Sigmoid colon (tissue), 6 donors: ENCODE measurements at regions not wholly inside any gene's neighbourhood (a gene's known extent, or its start where the extent isn't known, plus 50 kb on each side); places are given as distances from the start of the nearest gene placed in this dataset.

Experiments
- DNase-seq: peaks from one replicate; pipeline ENCODE4 v3.0.0-alpha.2; 2019
- H3K27ac ChIP-seq, 4 donors: fragments of 200-600 bp; sonication (generic); one replicate each; pipeline ENCODE4 v1.5.1; 2016 to 2019; ENCODE audit warnings: mild to moderate bottlenecking in 1 of 4
- H3K27me3 ChIP-seq, 3 donors: fragments of 200-600 bp; sonication (generic); one replicate each; pipeline ENCODE4 v1.5.1; 2019; ENCODE audit warnings: mild to moderate bottlenecking in 1 of 3
- H3K36me3 ChIP-seq, 4 donors: fragments of 200-600 bp; sonication (generic); one replicate each; pipeline ENCODE4 v1.5.1; 2016 to 2019
- H3K4me1 ChIP-seq, 4 donors: fragments of 200-600 bp; sonication (generic); one replicate each; pipeline ENCODE4 v1.5.1; 2017 to 2019
- H3K4me3 ChIP-seq, 4 donors: fragments of 200-600 bp; sonication (generic); one replicate each; pipeline ENCODE4 v1.5.1; 2017 to 2019; ENCODE audit warnings: mild to moderate bottlenecking in 2 of 4, moderate library complexity in 1 of 4
- H3K9me3 ChIP-seq, 4 donors: fragments of 200-600 bp in 3 of 4; sonication (generic) in 3 of 4; one replicate each; pipeline versions ENCODE4 v1.5.1 to v1.6.1; 2013 to 2019
- CTCF ChIP-seq, 4 experiments: fragments of 450-650 bp in 3 of 4; fragments of 200-600 bp in 1 of 4; IDR thresholded peaks; one replicate each; pipeline ENCODE4 v1.5.1; 2016 to 2019; ENCODE audit warnings: antibody characterized with exemption in 4 of 4, mild to moderate bottlenecking in 3 of 4, moderate library complexity in 2 of 4
- EP300 ChIP-seq, 4 donors: sonication (generic); formaldehyde crosslinking; IDR thresholded peaks; one replicate each; pipeline ENCODE4 v1.6.1; 2017; ENCODE audit warnings: antibody characterized with exemption in 4 of 4
- POLR2A ChIP-seq, 2 donors: fragments of 450-650 bp; IDR thresholded peaks; one replicate each; pipeline ENCODE4 v1.6.1; 2016; ENCODE audit warnings: antibody characterized with exemption in 2 of 2, mild to moderate bottlenecking in 2 of 2, moderate library complexity in 2 of 2
- POLR2AphosphoS5 ChIP-seq, 4 donors: sonication (generic); formaldehyde crosslinking; IDR thresholded peaks; one replicate each; pipeline ENCODE4 v1.6.1; 2017; ENCODE audit warnings: antibody characterized with exemption in 4 of 4
- WGBS, 2 donors: extraction: QIAGEN DNeasy Blood & Tissue Kit; methylation state at CpG; one replicate each; pipeline ENCODE4 v1.1.7; 2013; 5-methylcytosine and 5-hydroxymethylcytosine counted together
- intact Hi-C: fragments of 100-400 bp; cut with DNase I; formaldehyde crosslinking; loops from one replicate; pipeline ENCODE4 v1.15.1; 2023
- donor health status: healthy with polysubstance abuse.
- donor health status: healthy.

DNA sequence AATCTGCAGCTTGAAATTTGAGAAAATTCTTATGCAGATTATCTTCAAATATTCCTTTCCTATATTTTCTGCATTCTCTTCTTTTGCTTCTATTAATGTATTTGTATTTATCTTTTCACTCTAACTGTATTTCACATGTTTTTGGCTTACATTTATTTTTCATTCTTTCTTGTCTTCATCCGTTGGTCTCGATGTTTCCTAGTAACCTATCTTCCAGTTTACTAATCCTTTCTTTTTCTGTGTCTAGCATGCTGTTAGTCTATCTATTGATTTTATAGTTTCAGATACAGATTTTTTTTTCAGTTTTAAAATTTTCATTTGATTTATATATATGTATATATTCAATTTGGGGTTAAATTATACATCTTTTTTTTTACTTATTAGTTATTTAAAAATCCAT lies 556.2 kb downstream of the RFPL4B start:
- TF ChIP-seq EP300 (IDR thresholded peaks at IDR 0.05), result no peak
- TF ChIP-seq POLR2AphosphoS5 (IDR thresholded peaks at IDR 0.05), result no peak
- TF ChIP-seq CTCF (IDR thresholded peaks at IDR 0.05), result no peak
- TF ChIP-seq POLR2A (IDR thresholded peaks at IDR 0.05), result no peak
- no peak overlapping the region for H3K4me3 ChIP-seq
- H3K27ac ChIP-seq, result no peak overlapping the region
- intact Hi-C loops, result no loop called here
- no peaks in the 10 kb centered on the region for H3K27me3 ChIP-seq
- 96% methylated on average over 2 of the region's 2 CpGs for WGBS, 2 donors
- no peaks in the 10 kb centered on the region for H3K4me1 ChIP-seq
- no peaks in the 10 kb centered on the region for H3K36me3 ChIP-seq
- DNase-seq, result no peak
- H3K9me3 ChIP-seq, result no peaks in the 10 kb centered on the region

DNA sequence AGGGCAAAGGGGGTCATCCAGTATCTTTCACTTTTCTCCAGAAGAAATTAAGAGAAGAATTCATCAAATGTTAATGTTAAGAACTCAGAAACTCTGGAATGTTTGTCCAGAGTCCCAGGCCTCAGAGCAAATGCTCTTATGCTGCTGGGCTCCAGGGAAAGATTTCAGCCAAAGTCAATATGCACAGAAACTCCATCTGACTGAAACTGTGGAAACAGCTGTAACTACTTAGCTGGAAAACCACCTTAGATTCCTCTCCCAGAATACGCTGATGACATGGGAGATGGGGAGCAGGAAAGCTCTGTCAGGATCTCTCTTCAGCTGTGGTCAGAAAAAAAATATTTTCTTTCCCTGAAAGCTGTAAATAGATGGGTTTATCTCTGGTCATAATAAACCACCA lies 559.6 kb downstream of the RFPL4B start:
- H3K4me3 ChIP-seq, result no peak overlapping the region

GRCh38 chr6:112909781-112910180 lies 562.7 kb downstream of the RFPL4B start:
- Histone ChIP-seq H3K9me3 (no peaks in the 10 kb centered on the region), H3K27me3 (no peaks in the 10 kb centered on the region), H3K36me3 (no peaks in the 10 kb centered on the region), H3K4me3 (no peak overlapping the region), H3K4me1 (peaks cover 0 to 15% (median 13%) of the 10 kb centered on the region in 4 donors), H3K27ac (no peak overlapping the region)
- TF ChIP-seq POLR2AphosphoS5 (IDR thresholded peaks at IDR 0.05), result no peak
- TF ChIP-seq POLR2A (IDR thresholded peaks at IDR 0.05), result no peak
- TF ChIP-seq CTCF (IDR thresholded peaks at IDR 0.05), result no peak
- no peak for TF ChIP-seq EP300 (IDR thresholded peaks at IDR 0.05)
- intact Hi-C loops, result no loop called here
- DNase-seq, result no peak

More for the DNA sequence above, 559.6 kb downstream of the RFPL4B start:
- intact Hi-C loops, result no loop called here
- DNase-seq, result no peak
- 25 to 91% methylated on average over 1 of the region's 1 CpG for WGBS, 2 donors
- Histone ChIP-seq H3K27me3 (no peaks in the 10 kb centered on the region), H3K36me3 (no peaks in the 10 kb centered on the region), H3K9me3 (no peaks in the 10 kb centered on the region), H3K27ac (no peak overlapping the region), H3K4me1 (peaks cover 0 to 2% (median under 1%) of the 10 kb centered on the region in 4 donors)
- TF ChIP-seq EP300 (IDR thresholded peaks at IDR 0.05), result no peak
- TF ChIP-seq CTCF (IDR thresholded peaks at IDR 0.05), result no peak
- TF ChIP-seq POLR2A (IDR thresholded peaks at IDR 0.05), result no peak
- no peak for TF ChIP-seq POLR2AphosphoS5 (IDR thresholded peaks at IDR 0.05)

- Histone ChIP-seq H3K9me3 (no peaks in the 10 kb centered on the region), H3K36me3 (no peaks in the 10 kb centered on the region), H3K4me3 (no peak overlapping the region), H3K27ac (no peak overlapping the region), H3K27me3 (no peaks in the 10 kb centered on the region), H3K4me1 (peaks cover 0 to 15% (median 13%) of the 10 kb centered on the region in 4 donors)
- intact Hi-C loops, result no loop called here
- TF ChIP-seq EP300 (IDR thresholded peaks at IDR 0.05) (no peak), CTCF (IDR thresholded peaks at IDR 0.05) (no peak), POLR2AphosphoS5 (IDR thresholded peaks at IDR 0.05) (no peak), POLR2A (IDR thresholded peaks at IDR 0.05) (no peak)
- DNase-seq, result no peak
- WGBS, 2 donors, result 36 to 47% methylated on average over 2 of the region's 2 CpGs
Measured at GRCh38 chr6:112910256-112910655, 563.1 kb downstream of the RFPL4B start.

GRCh38 chr6:112911959-112912358 lies 564.8 kb downstream of the RFPL4B start:
- H3K27ac ChIP-seq, result peak overlapping the region in 1 of 4 donors; percentile 51
- 61 to 70% methylated on average over 3 of the region's 3 CpGs for WGBS, 2 donors
- no peaks in the 10 kb centered on the region for H3K9me3 ChIP-seq
- no peaks in the 10 kb centered on the region for H3K36me3 ChIP-seq
- TF ChIP-seq CTCF (IDR thresholded peaks at IDR 0.05) (no peak), EP300 (IDR thresholded peaks at IDR 0.05) (no peak), POLR2A (IDR thresholded peaks at IDR 0.05) (no peak), POLR2AphosphoS5 (IDR thresholded peaks at IDR 0.05) (peak in 2 of 4 donors; percentile 52 to 58)
- intact Hi-C loops, result no loop called here
- no peaks in the 10 kb centered on the region for H3K27me3 ChIP-seq
- DNase-seq, result no peak
- H3K4me3 ChIP-seq, result no peak overlapping the region
- H3K4me1 ChIP-seq, result peaks cover 0 to 15% (median 13%) of the 10 kb centered on the region in 4 donors
